Fibroblast of the aortic adventitia (primary cell): ENCODE measurements at regions not wholly inside any gene's neighbourhood (a gene's known extent, or its start where the extent isn't known, plus 50 kb on each side); places are given as distances from the start of the nearest gene placed in this dataset.

Source experiments
- DNase-seq: peaks from one replicate; pipeline ENCODE4 v3.0.0-alpha.2; 2010; ENCODE audit warnings: low read depth
- H3K4me3 ChIP-seq: 2 replicates; pipeline ENCODE4 v1.5.1; 2011; ENCODE audit warnings: low read depth, mild to moderate bottlenecking, control low read depth, low read length, moderate library complexity
- CTCF ChIP-seq: IDR thresholded peaks from 2 replicates; pipeline ENCODE4 v1.5.1; 2011; ENCODE audit warnings: mild to moderate bottlenecking, low read length, control low read depth, inconsistent platforms; ENCODE audit not compliant: insufficient read depth

DNA sequence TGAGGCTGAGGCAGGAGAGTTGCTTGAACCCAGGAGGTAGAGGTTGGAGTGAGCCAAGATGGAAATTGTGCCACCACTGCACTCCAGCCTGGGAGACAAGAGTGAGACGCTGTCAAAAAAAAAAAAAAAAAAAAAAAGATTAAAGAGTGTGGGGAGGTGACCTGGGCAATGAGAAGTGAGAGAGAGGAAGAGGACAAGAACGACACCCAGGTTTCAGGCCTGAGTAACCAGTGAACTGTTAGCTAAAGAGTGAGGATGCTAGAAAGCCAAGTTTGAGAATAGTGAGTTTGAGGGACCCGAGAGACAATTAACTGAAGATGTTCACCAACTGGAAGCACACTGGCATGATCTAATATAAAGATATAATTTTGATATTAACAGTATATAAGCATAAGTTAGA lies 85.4 kb upstream of the TNFAIP3 start:
- no peak for DNase-seq
- no peak for TF ChIP-seq CTCF
- H3K4me3 ChIP-seq: no peak overlapping the region

- DNase-seq: no peak
- TF ChIP-seq CTCF: no peak
Measured at GRCh38 chr6:137782166-137783039, 84.7 kb upstream of the TNFAIP3 start.

DNA sequence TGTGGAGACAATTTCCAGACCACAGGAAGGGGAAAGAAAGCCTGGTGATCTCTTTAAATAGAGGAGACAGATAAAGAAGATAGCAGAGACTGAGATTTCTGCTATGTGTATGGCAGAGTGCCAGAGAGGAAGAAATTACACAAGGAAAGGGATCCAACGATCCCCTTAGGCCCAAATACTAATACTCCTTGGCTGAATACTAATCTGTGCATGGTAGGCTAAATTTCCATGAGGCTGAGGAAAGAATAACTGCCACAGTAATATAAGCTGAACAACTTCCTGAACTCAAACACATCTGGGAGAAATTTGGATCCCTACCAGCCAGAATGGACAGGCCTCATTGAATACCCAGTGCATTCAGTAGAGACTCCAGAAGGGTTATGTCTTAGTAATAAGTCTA lies 83.3 kb upstream of the TNFAIP3 start:
- no peak for DNase-seq
- H3K4me3 ChIP-seq: no peak overlapping the region
- no peak for TF ChIP-seq CTCF

More at GRCh38 chr6:137782166-137783039, 84.7 kb upstream of the TNFAIP3 start:
- H3K4me3 ChIP-seq: no peak overlapping the region

- no peak overlapping the region for H3K4me3 ChIP-seq
- DNase-seq: no peak
- no peak for TF ChIP-seq CTCF
Measured at GRCh38 chr6:137784583-137784982, 82.5 kb upstream of the TNFAIP3 start.

- no peak overlapping the region for H3K4me3 ChIP-seq
- DNase-seq: no peak
- no peak for TF ChIP-seq CTCF
Measured at GRCh38 chr6:137787016-137787415, 80.0 kb upstream of the TNFAIP3 start.

GRCh38 chr6:137788248-137788647 lies 78.8 kb upstream of the TNFAIP3 start:
- no peak for TF ChIP-seq CTCF
- H3K4me3 ChIP-seq: no peak overlapping the region
- no peak for DNase-seq
